H1 (cell line): ENCODE measurements at regions not wholly inside any gene's neighbourhood (a gene's known extent, or its start where the extent isn't known, plus 50 kb on each side); places are given as distances from the start of the nearest gene placed in this dataset.

Experiments
- CBX5 ChIP-seq: fragments of 300-800, 300-1000 bp; sonication (generic); IDR thresholded peaks from 2 replicates; pipeline ENCODE4 v1.7.1; 2016; ENCODE audit warnings: antibody characterized with exemption, low read length, low read depth
- CTCF ChIP-seq, 3 experiments: IDR thresholded peaks; 1 replicate in 2 of 3; 2 replicates in 1 of 3; pipeline versions ENCODE4 v1.5.1 to v1.6.1; 2011; ENCODE audit warnings: low read length in 3 of 3, mild to moderate bottlenecking in 3 of 3, inconsistent platforms in 2 of 3, low read depth in 1 of 3, moderate library complexity in 1 of 3; ENCODE audit not compliant: insufficient read depth in 1 of 3; ENCODE audit errors: control extremely low read depth in 1 of 3
- EP300 ChIP-seq, 2 experiments: IDR thresholded peaks; 1 replicate in 1 of 2; 2 replicates in 1 of 2; pipeline ENCODE4 v1.6.1; 2011 to 2012; ENCODE audit warnings: low read depth in 2 of 2, low read length in 2 of 2, mild to moderate bottlenecking in 2 of 2, borderline replicate concordance in 1 of 2, inconsistent platforms in 1 of 2, moderate library complexity in 1 of 2
- GABPA ChIP-seq: IDR thresholded peaks from 2 replicates; pipeline ENCODE4 v1.6.1; 2011; ENCODE audit warnings: mild to moderate bottlenecking, low read length, moderate library complexity, borderline replicate concordance; ENCODE audit not compliant: insufficient read depth
- MAFK ChIP-seq: IDR thresholded peaks from 2 replicates; pipeline ENCODE4 v1.6.1; 2012; ENCODE audit warnings: low read depth, mild to moderate bottlenecking, improper control_type of control experiment, low read length
- MAX ChIP-seq: IDR thresholded peaks from 2 replicates; pipeline ENCODE4 v1.6.1; 2012; ENCODE audit warnings: inconsistent platforms
- POLR2AphosphoS5 ChIP-seq: IDR thresholded peaks from 2 replicates; pipeline ENCODE4 v1.6.1; 2011; ENCODE audit warnings: low read depth, low read length
- ZNF274 ChIP-seq: IDR thresholded peaks from 2 replicates; pipeline ENCODE4 v1.7.0; 2012; ENCODE audit warnings: low read length, borderline replicate concordance; ENCODE audit errors: extremely low read depth

GRCh38 chr6:168131464-168132415 lies 52.7 kb upstream of the FRMD1 start:
- TF ChIP-seq CTCF (IDR thresholded peaks at IDR 0.05; ENCODE audit: control extremely low read depth in 1 of 3, insufficient read depth in 1 of 3, low read depth in 1 of 3, low read length in 3 of 3) (no peak), POLR2AphosphoS5 (no peak), GABPA (no peak), MAX (0 out of 2 replicates have a peak, but pooled peaks have one; percentile 7), ZNF274 (no peak), EP300 (IDR thresholded peaks at IDR 0.05; ENCODE audit: borderline replicate concordance in 1 of 2, low read depth in 2 of 2, low read length in 2 of 2) (no peak), CBX5 (no peak), MAFK (no peak)
